GM23248 (cell line): ENCODE measurements at regions not wholly inside any gene's neighbourhood (a gene's known extent, or its start where the extent isn't known, plus 50 kb on each side); places are given as distances from the start of the nearest gene placed in this dataset.

Experiments
- EZH2 ChIP-seq: fragments of 200-600 bp; sonication (generic); IDR thresholded peaks from 2 replicates; pipeline ENCODE4 v1.6.1; 2018; ENCODE audit warnings: antibody characterized with exemption, mild to moderate bottlenecking; ENCODE audit not compliant: insufficient read depth, poor library complexity, severe bottlenecking
- EZH2phosphoT487 ChIP-seq: fragments of 200-600 bp; sonication (generic); IDR thresholded peaks from 2 replicates; pipeline ENCODE4 v1.6.1; 2018; ENCODE audit warnings: antibody characterized with exemption, moderate library complexity, mild to moderate bottlenecking, low read depth; ENCODE audit not compliant: insufficient read depth

- TF ChIP-seq EZH2phosphoT487 (no peak), EZH2 (no peak)
These were observed 1721.9 kb upstream of the SLC39A10 start for GRCh38 chr2:193935114-193935513.
